ENCODE measurements at regions not wholly inside any gene's neighbourhood (a gene's known extent, or its start where the extent isn't known, plus 50 kb on each side); places are given as distances from the start of the nearest gene placed in this dataset.

GRCh38 chr2:14125624-14126293 is 506.8 kb upstream of the LRATD1 start:
- TF ChIP-seq, protein P1, sequence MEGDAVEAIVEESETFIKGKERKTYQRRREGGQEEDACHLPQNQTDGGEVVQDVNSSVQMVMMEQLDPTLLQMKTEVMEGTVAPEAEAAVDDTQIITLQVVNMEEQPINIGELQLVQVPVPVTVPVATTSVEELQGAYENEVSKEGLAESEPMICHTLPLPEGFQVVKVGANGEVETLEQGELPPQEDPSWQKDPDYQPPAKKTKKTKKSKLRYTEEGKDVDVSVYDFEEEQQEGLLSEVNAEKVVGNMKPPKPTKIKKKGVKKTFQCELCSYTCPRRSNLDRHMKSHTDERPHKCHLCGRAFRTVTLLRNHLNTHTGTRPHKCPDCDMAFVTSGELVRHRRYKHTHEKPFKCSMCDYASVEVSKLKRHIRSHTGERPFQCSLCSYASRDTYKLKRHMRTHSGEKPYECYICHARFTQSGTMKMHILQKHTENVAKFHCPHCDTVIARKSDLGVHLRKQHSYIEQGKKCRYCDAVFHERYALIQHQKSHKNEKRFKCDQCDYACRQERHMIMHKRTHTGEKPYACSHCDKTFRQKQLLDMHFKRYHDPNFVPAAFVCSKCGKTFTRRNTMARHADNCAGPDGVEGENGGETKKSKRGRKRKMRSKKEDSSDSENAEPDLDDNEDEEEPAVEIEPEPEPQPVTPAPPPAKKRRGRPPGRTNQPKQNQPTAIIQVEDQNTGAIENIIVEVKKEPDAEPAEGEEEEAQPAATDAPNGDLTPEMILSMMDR (IDR thresholded peaks at IDR 0.05) = no peak
- TF ChIP-seq EZH2 (IDR thresholded peaks at IDR 0.05; ENCODE audit: borderline replicate concordance, insufficient read depth, low read depth, low read length, poor library complexity, severe bottlenecking) = no peak

All from B cell (primary cell).